ENCODE measurements at regions not wholly inside any gene's neighbourhood (a gene's known extent, or its start where the extent isn't known, plus 50 kb on each side); places are given as distances from the start of the nearest gene placed in this dataset.

- TF ChIP-seq FOS (IDR thresholded peaks at IDR 0.05; ENCODE audit: borderline replicate concordance, insufficient read depth, low read length) (peak; percentile 46), POLR2A (IDR thresholded peaks at IDR 0.05; ENCODE audit: low read depth, low read length) (no peak)
- TF ChIP-seq, protein P1, sequence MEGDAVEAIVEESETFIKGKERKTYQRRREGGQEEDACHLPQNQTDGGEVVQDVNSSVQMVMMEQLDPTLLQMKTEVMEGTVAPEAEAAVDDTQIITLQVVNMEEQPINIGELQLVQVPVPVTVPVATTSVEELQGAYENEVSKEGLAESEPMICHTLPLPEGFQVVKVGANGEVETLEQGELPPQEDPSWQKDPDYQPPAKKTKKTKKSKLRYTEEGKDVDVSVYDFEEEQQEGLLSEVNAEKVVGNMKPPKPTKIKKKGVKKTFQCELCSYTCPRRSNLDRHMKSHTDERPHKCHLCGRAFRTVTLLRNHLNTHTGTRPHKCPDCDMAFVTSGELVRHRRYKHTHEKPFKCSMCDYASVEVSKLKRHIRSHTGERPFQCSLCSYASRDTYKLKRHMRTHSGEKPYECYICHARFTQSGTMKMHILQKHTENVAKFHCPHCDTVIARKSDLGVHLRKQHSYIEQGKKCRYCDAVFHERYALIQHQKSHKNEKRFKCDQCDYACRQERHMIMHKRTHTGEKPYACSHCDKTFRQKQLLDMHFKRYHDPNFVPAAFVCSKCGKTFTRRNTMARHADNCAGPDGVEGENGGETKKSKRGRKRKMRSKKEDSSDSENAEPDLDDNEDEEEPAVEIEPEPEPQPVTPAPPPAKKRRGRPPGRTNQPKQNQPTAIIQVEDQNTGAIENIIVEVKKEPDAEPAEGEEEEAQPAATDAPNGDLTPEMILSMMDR (IDR thresholded peaks at IDR 0.05; ENCODE audit: extremely low read depth in 1 of 2, insufficient read depth in 1 of 2, low read depth in 1 of 2, low read length in 2 of 2), result no peak
These were observed 580.5 kb upstream of the MARCKS start for GRCh38 chr6:113276601-113277000.

Data from endothelial cell of umbilical vein (primary cell).